ENCODE measurements at regions not wholly inside any gene's neighbourhood (a gene's known extent, or its start where the extent isn't known, plus 50 kb on each side); places are given as distances from the start of the nearest gene placed in this dataset.

DNA sequence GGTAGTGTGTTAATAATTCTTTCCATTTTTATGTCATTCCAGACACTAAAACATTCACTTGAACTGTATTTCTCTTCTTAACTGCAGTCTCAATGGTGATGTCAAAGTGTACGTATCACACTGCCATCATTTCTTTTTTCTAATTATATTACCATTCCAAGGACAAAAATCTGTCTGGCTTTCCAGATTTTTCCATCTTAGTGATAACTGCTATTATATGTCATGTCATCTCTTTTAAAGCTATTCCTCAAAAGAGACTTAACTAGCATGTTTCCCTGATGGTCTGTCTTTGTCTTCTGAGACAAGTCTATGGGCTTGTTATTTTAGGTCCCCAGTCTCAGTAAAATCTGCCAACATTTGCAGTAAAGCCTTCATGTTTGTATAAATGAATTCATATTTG is 1207.1 kb downstream of the PCDH17 start:
- no peaks in the 10 kb centered on the region for H3K4me1 ChIP-seq
- H3K4me3 ChIP-seq, result no peak overlapping the region
- ATAC-seq, result no peak
- no peaks in the 10 kb centered on the region for H3K27me3 ChIP-seq
- DNase-seq, result no peak
- peaks cover 0 to 3% (median 0%) of the 10 kb centered on the region in 12 donors for H3K9me3 ChIP-seq
- intact Hi-C loops (cut with DNase I), result no loop called here
- no peak overlapping the region for H3K27ac ChIP-seq
- no peak for TF ChIP-seq POLR2A (IDR thresholded peaks at IDR 0.05)
- TF ChIP-seq, protein P1, sequence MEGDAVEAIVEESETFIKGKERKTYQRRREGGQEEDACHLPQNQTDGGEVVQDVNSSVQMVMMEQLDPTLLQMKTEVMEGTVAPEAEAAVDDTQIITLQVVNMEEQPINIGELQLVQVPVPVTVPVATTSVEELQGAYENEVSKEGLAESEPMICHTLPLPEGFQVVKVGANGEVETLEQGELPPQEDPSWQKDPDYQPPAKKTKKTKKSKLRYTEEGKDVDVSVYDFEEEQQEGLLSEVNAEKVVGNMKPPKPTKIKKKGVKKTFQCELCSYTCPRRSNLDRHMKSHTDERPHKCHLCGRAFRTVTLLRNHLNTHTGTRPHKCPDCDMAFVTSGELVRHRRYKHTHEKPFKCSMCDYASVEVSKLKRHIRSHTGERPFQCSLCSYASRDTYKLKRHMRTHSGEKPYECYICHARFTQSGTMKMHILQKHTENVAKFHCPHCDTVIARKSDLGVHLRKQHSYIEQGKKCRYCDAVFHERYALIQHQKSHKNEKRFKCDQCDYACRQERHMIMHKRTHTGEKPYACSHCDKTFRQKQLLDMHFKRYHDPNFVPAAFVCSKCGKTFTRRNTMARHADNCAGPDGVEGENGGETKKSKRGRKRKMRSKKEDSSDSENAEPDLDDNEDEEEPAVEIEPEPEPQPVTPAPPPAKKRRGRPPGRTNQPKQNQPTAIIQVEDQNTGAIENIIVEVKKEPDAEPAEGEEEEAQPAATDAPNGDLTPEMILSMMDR (IDR thresholded peaks at IDR 0.05), result no peak
- 92 to 97% (median 93%) methylated on average over 1 of the region's 1 CpG for WGBS, 4 donors
- H3K36me3 ChIP-seq, result no peaks in the 10 kb centered on the region

DNA sequence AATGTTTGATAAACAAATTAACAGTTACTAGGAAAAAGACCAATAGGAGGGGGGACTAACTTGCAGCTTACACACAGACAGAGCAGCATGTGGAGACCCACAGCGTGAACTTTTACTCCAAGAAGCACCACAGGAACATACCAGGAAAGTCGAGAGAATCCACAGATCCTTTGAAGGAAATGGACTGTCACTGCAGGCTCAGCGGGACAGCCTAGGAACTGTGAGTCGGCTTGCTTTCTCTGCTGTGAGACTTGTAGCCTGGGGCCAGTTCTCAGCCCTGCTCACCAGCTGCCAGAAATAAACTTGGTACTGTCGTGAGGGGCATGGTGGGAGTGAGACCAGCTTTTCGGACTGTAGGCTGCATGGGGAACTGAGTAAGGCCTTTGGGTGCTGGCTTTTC is 1211.5 kb downstream of the PCDH17 start:
- Histone ChIP-seq H3K4me3 (no peak overlapping the region), H3K27ac (no peak overlapping the region), H3K36me3 (no peaks in the 10 kb centered on the region), H3K27me3 (no peaks in the 10 kb centered on the region), H3K4me1 (no peaks in the 10 kb centered on the region), H3K9me3 (peaks cover 0 to 34% (median 8%) of the 10 kb centered on the region in 12 donors)
- intact Hi-C loops (cut with DNase I), result no loop called here
- 80 to 86% (median 82%) methylated on average over 5 to 6 of the region's 6 CpGs for WGBS, 4 donors
- no peak for ATAC-seq
- TF ChIP-seq, protein P1 (IDR thresholded peaks at IDR 0.05), result no peak
- no peak for TF ChIP-seq POLR2A (IDR thresholded peaks at IDR 0.05)
- DNase-seq, result no peak

DNA sequence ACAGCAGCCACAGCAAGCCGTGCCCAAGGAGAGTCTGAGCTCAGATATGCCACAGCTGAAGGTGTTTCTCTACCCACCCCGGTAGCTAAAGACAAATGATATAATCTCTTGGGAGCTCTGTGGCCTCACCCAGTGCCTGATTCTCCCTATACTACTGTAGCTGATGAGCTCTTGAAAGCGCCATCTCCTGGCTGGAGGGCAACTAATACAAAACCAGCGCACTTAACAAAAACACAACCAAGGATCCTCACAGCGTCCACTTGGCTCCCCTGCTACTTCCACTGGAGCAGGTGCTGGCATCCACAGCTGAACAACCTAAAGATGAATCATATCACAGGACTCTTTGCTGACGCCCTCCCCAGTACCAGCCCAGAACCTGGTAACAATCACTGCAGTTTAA is 1212.0 kb downstream of the PCDH17 start:
- ATAC-seq (no peak), DNase-seq (no peak)
- Histone ChIP-seq H3K9me3 (peaks cover 0 to 34% (median 8%) of the 10 kb centered on the region in 12 donors), H3K36me3 (no peaks in the 10 kb centered on the region), H3K27me3 (no peaks in the 10 kb centered on the region), H3K4me1 (no peaks in the 10 kb centered on the region), H3K27ac (no peak overlapping the region), H3K4me3 (no peak overlapping the region)
- TF ChIP-seq, protein P1 (IDR thresholded peaks at IDR 0.05), result no peak
- no peak for TF ChIP-seq POLR2A (IDR thresholded peaks at IDR 0.05)
- intact Hi-C loops (cut with DNase I), result no loop called here
- 79 to 96% (median 87%) methylated on average over 6 of the region's 6 CpGs for WGBS, 4 donors

DNA sequence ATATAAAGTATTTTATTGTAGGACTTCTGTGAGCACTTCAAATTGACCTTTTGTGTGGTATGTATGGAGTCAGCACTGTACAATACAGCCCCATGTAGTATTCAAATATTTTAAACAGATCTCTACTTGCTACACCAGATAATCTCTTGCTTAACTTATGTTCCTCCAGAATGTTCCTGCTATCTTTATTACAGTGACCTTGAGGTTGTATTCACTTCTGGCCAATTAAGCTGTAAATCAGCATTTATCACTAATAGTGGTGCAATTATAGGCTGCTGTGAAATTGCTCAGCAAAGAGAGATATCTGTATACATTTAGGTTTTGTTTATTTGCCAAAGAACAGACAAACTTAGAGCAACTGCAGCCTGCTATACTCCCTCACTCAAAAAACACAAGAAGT is 1218.6 kb downstream of the PCDH17 start:
- no peaks in the 10 kb centered on the region for H3K4me1 ChIP-seq
- ATAC-seq (no peak), DNase-seq (no peak)
- no peaks in the 10 kb centered on the region for H3K27me3 ChIP-seq
- TF ChIP-seq, protein P1 (IDR thresholded peaks at IDR 0.05), result no peak
- no peak for TF ChIP-seq POLR2A (IDR thresholded peaks at IDR 0.05)
- H3K27ac ChIP-seq, result no peak overlapping the region
- no peaks in the 10 kb centered on the region for H3K36me3 ChIP-seq
- intact Hi-C loops (cut with DNase I), result no loop called here
- peaks cover 0 to 17% (median 2%) of the 10 kb centered on the region in 12 donors for H3K9me3 ChIP-seq
- no peak overlapping the region for H3K4me3 ChIP-seq

Measured in heart left ventricle (tissue), 16 donors.